GM21723 (cell line): ENCODE measurements at regions not wholly inside any gene's neighbourhood (a gene's known extent, or its start where the extent isn't known, plus 50 kb on each side); places are given as distances from the start of the nearest gene placed in this dataset.
"Not testable (repeated sequence)": the region's sequence is repeated elsewhere in the genome, so short reads cannot be mapped to it uniquely, and the experiment has no call there.

Source experiments
- ATAC-seq: cut with Tn5 transposase; IDR thresholded peaks from one replicate; pipeline ENCODE4 v1.9.1; 2021; ENCODE audit warnings: mild to moderate bottlenecking, moderate library complexity; ENCODE audit not compliant: unreplicated experiment

DNA sequence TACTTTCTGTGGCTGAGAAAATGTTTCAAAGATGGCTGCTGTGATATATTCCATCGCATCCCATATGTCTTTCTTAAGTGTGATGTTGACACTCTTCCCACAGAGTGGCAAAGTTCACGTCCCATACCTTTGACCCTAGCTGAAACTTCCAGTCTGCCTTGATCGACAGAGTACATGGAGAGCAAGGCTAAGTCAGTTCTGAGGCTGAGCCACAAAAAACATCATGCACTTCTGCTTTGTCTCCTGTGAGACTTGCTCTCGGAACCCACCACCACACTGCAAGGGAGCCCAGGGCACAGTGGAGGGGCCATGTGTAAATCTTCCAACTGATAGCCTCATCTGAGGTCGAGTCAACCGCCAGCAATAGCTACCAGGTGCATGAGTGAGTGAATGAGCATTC lies 431.9 kb upstream of the RUNX1 start:
- ATAC-seq, result no peak

DNA sequence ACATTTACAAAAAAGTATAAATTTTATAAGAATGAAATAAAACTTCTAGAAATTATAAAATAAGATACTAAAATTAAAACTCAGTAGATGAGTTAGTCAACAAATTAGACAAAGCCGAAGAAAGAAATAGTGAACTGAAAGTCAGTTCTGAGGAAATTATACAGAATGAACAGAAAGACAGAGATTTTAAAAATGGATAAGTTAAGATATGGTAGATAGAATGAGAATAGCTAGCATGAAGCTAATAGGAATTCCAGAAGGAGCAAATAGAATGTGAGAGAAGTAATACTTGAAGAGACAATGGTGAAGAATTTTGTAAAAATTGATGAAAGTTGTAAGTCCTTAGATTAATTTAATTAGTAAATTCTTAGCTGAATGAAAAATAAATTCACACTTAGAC lies 430.4 kb upstream of the RUNX1 start:
- ATAC-seq, result no peak

DNA sequence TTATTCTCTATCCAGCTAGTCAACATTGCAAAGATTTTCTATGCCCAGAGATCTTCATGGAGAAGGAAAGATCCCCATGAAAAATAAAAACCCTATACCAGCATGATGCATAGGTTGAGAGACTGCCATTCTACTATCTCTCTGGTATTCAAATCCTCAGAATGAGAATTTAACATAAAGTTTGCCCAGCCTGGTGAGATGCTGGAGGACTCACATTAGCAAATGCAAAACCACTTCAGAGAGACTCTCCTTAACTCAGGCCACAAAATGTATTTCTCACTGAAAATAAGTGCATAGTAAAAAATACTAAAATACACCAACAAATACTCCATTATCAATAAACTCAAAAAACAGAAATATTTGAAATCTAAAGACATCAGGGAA lies 430.0 kb upstream of the RUNX1 start:
- no peak for ATAC-seq

DNA sequence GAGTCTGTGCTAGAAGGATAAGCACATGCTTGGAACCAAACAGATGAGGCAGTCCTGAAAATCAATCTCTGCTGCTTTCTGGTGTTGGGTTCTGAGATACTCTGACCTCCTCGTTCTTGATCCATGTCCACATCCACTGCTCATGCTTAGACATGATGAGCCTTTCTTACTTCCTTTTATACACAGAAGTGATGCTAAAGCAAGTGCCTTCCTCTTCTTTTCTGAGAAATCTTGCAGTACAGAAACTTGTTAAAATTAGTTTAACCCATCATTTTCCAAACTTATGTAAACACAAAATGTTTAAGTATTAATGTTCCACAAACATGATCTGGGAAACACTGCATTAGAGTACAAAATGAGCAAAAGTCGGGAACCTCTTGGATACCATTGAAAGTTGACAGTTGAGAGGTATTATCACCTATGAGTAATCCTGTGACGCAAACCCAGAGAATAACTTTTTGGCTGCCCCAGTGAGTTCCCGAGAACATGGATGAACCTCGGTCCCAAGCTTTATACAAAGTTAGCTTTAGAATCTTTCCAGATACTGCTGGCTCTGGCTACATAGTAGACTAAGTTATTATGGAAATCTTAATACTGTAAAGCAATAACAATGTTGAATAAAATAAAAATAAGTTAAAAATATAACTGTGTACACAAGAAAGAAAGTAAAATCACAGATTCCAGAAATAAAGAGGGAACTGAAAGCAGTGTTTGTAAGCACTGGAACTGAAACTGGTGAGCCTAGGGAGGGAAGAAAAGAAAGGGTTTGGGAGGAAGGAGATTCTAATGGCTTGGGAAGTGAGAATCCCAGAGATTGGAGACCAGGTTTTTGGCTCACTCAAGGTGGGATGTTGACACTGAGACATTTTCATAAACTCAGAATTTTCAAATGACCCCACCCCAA lies 429.3 kb upstream of the RUNX1 start:
- ATAC-seq, result no peak

DNA sequence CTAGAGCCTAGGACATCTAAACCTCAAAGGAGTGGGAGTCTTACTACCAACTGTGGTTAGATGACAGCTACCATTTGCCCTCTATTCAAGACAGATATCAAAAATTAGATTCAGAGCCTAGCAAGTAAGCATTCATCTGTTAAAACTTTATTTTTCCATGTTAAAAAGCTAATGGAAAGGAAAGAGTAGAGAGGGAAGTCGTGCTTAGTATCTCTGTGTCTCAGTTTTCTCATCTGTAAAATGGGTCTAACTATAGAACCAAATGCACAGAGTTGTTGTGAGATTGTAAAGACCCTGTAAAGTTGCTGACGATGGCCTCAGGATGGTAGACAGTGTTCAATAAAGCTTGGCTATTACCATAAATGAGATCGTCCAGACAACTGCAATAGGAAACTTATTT lies 428.5 kb upstream of the RUNX1 start:
- ATAC-seq, result no peak

DNA sequence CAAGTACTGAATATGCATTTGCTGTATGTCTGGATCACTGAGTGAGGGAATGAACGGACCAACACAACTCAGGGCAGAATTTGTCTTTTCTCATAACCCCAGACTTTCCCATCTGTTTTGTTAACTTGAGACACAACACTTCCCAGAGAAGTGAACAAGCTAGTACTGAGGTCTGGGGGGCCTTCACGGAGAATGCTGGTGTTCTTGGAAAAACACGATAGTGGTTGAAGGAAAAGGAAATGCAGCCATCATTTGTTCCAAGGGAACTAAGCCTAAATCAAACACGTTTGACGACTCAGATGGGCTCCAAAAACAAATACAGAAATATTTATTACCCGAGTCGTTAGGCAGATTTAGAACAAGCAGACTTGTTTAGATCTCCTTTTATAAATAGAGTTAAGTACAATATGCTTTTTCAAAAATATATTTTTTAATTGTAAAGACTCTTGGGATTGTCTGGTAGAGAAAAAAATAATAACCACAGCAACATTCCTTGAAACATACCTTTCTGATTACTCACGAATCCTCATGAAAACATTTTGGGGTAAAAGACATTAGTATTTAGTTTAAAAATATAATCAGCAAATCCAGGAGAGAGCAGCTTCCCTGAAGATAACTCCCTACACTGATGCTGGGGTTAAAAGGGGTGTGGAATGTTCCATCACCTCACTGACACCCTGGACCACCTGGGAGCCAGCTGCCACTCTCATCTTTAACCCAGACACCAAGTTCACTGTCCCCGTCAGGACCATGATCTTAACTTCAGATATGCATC lies 427.7 kb upstream of the RUNX1 start:
- ATAC-seq, result no peak

DNA sequence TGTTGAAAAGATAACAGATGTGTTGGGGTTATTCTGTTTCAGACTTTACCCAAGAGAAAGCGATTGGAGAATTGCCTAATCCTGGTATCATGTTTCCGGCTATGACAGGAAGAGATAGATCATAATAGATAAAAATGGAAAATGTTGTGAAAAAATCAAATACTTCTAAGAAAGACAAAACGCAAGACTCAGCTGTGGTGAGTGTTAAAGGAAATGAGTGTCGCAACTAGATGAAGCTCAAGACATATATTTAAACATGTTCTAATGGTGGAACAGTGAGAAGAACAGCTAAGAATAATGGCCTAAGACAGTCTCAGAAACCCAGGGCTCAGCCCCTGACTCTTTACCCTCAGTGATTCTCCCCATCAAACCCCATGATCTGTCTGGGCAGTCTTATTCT lies 426.7 kb upstream of the RUNX1 start:
- ATAC-seq, result no peak

DNA sequence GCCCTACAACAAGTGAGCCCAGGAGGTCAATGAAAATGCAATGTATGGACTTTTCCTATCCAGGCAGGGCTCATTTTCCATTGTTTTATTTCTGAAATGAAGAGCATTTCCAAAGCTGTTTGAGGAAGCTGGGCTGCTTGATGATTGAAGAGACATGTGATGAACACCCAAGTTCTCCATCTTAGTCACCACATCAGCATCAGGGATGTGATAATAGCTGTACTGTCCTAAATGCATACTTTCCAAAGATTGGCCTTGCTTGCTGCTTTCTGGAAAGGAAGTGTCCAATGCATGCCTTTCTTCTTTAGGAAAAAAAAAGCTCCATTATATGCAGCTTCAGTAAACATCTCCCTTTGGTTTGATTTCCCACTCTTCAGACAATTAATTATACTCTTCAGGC lies 425.9 kb upstream of the RUNX1 start:
- ATAC-seq, result no peak

DNA sequence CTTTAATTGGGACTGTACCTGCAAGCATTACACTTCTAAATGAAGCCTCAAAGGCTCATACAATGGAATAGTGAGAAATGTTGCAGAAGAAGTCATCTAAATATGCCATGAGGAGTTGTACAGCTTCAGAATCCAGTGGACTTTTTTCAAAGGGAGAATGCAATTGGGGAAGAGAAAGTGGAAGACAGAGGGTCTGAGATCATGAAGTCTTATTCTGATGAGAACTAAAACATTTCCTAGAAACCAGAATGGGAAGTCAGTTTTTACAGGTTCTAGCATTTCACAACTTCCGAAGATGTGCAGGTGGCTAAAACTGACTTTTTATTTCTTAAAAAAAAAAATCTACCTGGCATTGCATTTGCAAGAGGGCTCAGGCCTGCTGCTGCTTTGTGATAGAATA lies 424.4 kb upstream of the RUNX1 start:
- no peak for ATAC-seq

DNA sequence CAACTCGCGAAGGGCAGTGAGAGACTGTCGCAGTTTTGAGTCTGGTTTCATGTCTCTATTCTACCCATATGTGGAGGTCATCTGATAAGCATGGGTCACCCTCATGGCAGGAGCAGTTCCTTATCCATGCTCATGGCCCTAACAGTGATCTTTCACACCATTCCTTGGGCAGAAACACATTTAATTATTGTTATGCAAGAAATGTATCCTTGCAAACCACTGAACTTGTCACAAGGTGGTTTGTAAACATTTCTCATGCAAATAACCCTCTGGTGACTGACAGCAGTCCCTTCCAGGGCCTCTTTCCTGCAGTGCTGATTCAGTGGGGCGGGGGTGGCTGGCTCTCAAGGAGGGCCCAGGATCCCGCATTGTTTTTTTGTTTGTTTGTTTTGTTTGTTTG lies 421.4 kb upstream of the RUNX1 start:
- no peak for ATAC-seq

DNA sequence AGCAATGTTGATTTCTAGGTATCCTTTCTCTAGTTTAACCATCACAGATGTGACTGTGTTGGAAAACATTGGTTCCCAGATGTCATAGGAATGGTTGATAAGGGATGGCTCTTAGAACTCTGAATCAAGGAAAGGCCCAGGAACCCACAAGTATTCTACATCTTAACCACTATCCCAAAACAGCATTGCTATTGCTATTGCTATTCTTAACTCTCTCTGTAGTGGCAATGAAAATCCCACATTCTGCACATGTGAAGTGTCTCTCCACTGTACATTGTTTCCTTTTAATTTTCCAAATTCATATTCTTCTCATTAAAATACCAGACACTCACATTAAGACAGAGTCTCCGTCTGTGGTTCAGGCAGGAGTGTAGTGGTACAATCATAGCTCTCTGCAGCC lies 420.4 kb upstream of the RUNX1 start:
- no peak for ATAC-seq

DNA sequence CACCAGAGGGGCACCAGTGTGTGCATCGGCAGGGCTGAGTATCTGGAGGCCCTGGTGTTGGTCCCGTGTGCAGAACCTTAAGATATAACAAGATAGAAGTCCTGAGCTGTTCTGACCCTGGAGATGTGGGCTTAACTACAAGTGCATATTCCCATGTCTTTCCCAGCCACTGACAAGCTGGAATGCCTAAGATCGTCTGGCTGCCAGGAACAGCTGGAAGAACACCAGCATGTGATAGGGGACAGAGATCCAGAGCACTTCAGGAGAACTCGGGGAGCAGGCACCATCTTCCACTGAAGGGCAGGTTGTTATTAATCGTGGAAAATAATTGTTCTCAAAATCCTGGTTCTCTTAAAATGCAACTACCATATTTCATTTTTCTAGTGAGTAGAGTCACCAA lies 419.9 kb upstream of the RUNX1 start:
- ATAC-seq, result no peak

DNA sequence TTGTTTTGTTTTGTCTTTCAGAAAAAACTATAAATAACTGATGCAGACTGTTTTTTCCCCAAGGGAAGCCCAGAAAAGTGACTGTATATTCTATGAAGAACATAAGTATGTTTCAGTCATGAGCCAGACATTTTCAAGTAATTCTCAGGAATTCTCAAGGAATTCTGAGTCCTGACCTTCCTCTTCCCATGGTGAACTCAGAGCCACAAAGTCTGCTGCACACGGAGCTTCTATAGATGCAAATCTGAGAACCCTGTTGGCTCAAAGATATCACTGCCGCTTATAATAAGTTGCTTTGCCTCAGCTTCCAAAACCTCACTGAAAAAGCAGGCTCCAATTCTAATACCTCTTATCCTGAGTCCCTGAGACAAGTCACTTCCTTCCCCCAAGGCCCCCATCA lies 418.5 kb upstream of the RUNX1 start:
- no peak for ATAC-seq

DNA sequence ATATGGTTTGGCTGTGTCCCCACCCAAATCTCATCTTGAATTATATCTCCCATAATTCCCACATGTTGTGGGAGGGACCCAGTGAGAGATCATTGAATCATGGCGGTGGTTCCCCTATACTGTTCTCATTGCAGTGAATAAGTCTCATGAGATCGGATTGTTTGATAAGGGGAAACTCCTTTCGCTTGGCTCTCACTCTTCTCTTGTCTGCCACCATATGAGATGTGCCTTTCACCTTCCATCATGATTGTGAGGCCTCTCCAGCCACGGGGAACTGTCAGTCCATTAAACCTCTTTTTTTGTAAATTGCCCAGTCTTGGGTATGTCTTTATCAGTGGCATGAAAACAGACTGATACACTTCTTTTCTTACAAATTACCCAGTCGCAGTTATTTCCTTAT lies 417.6 kb upstream of the RUNX1 start:
- not testable (repeated sequence) for ATAC-seq

DNA sequence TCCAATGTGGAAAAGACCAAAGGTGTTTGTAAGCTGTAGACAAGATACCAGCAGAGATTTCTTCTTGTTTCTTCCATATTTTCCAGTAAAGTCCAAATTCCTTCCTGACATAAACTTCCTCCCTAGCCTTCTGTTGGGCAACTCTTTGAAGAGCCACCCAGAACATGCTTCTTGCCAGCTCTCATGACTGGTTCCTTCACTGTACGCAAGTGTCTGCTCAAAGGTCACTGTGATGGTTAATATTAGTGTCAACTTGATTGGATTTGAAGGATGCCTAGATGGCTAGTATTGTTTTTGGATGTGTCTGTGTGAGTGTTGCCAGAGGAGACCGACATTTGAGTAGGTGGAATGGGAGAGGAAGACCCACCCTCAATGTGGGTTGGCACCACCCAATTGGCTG lies 416.6 kb upstream of the RUNX1 start:
- no peak for ATAC-seq

DNA sequence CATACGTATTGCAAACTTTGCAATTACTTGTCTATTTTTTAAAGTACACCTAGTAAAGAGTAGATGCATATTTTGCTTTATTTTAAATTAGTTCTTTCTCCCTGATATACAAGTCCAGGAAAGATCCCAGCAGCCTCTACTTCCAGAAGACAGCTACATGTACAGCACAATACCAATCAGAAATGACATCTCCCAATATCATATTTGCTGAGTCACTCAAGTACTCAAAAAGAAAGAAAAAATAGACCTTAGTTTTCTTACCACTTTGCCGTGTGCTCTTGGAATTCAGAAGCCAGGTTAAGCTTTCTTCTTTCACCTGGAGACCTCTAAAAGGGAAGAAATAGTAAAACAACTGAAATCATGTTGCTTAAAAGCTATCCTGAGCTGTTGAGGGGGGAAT lies 412.6 kb upstream of the RUNX1 start:
- ATAC-seq, result no peak

DNA sequence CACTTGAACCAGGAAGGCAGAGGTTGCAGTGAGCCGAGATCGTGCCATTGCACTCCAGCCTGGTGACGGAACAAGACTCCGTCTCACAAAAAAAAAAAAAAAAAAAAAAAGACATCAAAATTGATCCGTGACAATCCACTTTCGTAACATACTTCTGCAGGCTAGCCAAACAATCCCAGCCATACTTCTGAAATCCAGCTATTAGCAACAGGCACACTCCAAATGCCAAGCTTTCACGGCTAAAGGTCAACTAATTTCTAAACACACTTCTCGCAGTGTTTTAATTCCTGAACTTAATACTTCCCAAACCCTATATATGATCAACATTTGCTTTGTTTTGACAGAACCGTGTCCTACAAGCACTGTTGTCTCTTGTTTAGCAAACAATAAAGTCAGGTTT lies 411.3 kb upstream of the RUNX1 start:
- no peak for ATAC-seq

DNA sequence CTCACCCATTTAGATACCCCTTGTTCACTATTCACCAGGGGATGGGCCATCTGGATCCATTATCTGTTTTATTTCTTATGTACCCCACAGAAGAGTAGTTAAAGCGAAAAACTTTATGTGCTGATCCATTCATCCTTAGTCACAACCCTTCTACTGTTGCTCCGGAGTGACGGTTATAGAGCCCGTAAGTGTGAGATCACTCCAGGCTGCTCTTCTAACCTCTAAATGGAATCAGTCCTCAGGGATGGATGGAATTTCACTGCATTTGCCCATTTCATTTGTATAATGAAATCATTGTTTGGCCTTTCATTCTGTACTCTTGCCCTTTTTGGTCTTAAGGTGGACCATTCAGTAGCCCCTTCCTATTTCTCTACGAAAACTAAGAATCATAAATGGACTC lies 409.3 kb upstream of the RUNX1 start:
- ATAC-seq, result no peak

DNA sequence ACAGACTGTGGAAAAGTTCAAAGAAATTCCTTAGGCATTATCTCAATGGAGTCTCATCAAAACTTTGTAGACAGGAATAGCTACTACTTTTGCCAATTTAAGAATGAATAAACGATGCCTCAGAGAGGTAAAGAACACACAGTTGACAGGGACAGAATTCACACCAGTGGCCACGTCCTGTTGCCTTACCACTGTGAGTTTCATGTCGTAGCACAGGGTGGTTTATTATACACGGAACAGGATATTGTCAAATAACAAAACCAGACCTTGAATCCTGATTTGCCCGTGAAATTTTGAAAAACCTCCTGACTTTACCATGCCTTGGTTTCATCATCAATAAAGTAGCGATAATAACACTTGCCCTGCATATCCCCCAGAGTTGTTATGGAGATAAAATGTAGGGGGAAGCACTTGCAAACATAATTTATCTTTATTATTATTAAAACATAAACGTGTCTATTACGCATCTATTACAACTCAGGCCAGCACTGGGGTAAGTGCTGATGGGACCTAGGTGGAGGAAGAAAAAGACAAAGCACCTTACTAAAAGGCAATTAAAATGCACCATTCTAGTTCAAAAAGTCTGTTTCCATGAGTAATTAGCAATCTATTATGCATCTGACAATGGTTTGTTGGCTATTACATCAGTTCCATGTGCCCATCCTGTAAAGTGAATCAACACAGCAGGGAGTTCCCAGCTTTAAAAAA lies 408.1 kb upstream of the RUNX1 start:
- no peak for ATAC-seq

DNA sequence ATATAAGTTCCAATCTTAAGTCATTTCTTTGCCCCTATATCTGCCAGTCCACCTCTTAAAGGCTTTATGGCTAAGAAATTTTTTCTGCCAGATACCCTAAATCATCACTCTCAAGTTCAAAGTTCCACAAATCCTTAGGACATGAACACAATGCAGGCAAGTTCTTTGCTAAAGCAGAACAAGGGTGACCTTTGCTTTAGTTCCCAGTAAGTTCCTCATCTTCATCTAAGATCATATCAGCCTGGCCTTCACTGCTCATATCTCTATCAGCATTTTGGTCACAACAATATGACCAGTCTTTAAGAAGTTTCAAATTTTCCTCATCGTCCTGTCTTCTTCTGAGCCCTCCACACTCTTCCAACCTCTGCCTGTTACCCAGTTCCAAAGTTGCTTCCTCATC lies 402.2 kb upstream of the RUNX1 start:
- no peak for ATAC-seq

DNA sequence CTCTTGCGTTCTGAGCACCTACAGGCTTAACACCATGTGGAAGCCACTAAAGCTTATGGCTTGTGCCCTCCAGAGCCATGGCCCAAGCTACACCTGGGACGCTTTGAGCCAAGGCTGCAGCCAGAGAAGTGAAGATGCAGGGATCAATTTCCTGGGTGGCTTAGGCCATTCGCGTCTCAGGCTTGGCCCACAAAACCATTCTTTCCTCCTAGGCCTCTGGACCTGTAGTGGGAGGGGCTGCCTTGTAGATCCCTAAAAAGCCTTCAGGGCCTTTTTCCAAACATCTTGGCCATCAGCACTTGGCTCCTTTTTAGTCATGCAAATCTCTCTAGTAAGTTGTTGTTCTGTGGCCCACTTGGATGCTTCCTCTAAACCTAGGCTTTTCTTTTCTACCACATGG lies 401.7 kb upstream of the RUNX1 start:
- no peak for ATAC-seq

DNA sequence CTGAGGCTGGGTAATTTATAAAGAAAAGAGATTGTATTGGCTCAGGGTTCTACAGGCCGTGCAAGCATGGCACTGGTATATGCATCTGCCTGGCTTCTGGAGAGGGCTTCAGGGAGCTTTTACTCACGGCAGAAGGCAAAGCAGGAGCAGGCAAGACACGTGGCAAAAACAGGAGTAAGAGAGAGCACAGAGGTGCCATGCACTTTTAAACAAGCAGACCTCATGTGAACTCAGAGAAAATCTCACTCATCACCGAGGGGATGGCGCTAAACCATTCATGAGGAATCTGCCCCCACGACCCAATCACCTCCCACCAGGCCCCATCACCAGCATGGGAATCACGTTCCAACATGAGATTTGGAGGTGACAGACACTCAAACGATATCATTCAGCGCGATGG lies 400.7 kb upstream of the RUNX1 start:
- ATAC-seq, result no peak
